DMS 273 (cell line): ENCODE measurements at regions not wholly inside any gene's neighbourhood (a gene's known extent, or its start where the extent isn't known, plus 50 kb on each side); places are given as distances from the start of the nearest gene placed in this dataset.
"Not testable (repeated sequence)": the region's sequence is repeated elsewhere in the genome, so short reads cannot be mapped to it uniquely, and the experiment has no call there.

Experiments used
- DNase-seq: peaks from one replicate; lab custom pipeline; 2025; ENCODE audit not compliant: unreplicated experiment; lab: John Stamatoyannopoulos, UW

- peak; percentile 62 for DNase-seq
Measured at GRCh38 chr14:51443195-51444018, 203.4 kb downstream of the TMX1 start.

DNA sequence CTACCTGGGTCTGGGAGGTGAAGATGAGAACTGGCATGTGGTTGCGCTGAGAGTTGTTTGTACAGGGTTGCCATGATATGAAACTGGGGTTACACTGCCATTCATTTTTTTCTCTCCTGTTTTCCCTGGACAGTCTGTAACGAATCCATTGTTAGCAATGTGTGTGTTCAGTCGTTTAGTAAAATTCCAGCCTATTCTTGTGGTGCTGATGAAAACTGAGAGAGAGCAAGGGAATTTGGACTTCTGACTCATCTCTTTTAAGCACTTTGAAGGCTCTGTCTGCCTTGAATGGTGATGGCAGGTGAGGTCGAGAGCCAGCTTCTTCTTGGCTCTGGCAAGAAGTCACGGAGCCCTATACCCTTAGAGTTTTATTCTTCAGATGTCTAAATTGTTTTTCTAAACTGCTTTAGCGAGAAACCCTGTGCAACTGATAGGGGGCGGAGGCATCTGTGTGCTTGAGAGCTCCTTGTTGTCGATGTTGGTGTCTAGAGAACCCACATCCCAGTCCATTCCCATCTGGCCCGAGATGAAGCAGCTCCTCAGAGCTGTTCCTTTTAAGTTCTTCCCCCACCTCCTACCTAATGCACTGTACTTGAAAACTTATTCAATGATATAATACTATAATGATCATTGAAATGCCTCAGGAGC, 204.4 kb downstream of the TMX1 start:
- no peak for DNase-seq

- DNase-seq, result no peak
Measured at GRCh38 chr14:51445001-51445390, 204.9 kb downstream of the TMX1 start.

GRCh38 chr14:51446771-51447170, 204.9 kb upstream of the FRMD6 start:
- DNase-seq, result no peak

- DNase-seq, result peak; percentile 93
Measured at GRCh38 chr14:51447411-51447810, 204.3 kb upstream of the FRMD6 start.

DNA sequence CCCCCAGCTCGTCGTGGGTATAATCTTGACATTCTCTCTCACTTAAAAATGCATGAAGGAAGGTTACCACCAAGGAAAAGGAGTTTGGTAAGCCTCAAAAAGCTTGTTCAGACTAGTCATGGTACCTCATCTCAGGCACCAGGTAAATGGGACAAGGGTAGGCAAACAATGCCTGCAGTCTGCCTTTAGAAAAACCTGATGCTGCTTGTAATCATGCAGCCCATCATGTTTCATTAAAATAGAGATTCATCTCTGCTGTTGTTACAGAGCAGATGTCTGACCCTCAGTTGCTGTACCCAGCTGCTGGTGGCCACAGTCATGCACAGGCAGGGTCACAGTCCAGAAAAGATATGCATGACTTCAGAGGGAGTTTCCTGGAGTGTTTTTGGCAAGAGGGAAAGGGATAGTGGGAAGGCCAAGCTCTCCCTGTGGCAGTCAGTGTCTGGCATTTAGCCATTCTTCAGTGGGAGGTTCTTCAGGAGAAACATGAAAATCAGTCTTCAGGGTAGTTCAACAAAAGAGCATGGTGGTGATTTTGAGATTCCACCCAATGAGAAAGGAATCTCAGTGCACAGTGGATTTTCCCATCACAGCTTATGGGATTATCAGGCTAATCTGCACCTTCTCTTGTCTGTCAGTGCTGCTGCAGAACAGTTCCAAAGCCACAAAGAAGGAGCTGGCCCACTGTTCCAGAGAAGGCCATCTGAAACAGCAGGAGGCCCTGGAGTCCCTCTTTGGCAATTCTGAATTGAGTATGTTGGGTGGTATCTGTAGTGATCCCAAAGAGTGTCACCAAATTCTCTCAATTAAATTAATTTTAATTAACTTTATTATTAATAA, 202.7 kb upstream of the FRMD6 start:
- DNase-seq, result peak; percentile 75

DNA sequence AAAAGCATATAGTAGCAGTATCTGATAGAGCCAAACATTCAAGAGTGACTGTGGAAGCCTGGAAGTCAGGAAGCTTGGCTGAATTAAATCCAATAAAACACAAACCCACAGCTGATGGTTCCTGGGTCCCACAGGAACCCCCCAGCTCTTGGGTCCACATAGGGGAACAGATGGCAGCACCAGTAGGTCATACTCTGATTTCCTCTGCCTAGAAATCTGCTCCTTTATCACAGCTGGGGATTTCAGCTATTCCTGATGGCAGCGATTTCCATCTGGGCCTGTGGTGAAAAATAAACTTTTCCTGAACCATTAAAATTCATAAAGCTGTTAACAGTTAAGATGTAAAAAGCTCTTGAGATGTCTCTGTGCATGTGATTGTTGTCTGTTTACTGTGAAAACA, 202.0 kb upstream of the FRMD6 start:
- DNase-seq, result peak; percentile 95

DNA sequence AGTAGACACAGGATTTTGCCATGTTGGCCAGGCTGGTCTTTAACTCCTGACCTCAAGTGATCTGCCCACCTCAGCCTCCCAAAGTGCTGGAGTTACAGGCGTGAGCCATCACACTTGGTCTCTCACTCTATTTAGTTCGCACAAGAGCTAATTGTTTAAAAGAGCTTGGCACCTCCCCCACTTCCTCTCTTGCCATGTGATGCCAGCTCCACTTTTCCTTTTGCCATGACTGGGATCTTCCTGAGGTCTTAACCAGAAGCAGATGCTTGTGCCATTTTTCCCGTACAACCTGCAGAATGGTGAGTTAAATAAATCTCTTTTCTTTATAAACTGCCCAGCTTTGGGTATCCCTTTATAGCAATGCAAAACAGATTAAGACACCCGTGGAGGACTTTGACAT, 200.1 kb upstream of the FRMD6 start:
- no peak for DNase-seq

GRCh38 chr14:51453869-51454268, 197.8 kb upstream of the FRMD6 start:
- DNase-seq, result peak; percentile 80

DNA sequence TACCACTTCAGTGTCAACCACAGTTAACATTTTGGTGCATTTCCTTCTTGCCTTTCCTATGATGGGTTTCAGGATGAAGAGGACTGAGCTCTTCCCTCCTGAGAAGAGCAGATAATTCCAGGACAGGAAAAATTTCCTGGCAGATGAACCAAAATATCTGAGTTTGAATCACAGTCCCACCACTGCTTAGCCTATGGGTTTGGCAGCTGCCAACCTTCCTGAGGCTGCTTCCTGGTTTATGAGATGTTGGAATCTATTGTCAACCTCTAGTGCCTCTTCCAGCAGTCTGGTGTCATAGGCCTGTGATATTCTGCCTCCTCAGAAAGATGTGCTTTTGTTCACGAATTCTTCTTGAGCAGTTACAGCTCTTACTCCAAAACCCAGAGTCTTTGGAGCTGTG, 197.4 kb upstream of the FRMD6 start:
- DNase-seq, result peak; percentile 39

DNA sequence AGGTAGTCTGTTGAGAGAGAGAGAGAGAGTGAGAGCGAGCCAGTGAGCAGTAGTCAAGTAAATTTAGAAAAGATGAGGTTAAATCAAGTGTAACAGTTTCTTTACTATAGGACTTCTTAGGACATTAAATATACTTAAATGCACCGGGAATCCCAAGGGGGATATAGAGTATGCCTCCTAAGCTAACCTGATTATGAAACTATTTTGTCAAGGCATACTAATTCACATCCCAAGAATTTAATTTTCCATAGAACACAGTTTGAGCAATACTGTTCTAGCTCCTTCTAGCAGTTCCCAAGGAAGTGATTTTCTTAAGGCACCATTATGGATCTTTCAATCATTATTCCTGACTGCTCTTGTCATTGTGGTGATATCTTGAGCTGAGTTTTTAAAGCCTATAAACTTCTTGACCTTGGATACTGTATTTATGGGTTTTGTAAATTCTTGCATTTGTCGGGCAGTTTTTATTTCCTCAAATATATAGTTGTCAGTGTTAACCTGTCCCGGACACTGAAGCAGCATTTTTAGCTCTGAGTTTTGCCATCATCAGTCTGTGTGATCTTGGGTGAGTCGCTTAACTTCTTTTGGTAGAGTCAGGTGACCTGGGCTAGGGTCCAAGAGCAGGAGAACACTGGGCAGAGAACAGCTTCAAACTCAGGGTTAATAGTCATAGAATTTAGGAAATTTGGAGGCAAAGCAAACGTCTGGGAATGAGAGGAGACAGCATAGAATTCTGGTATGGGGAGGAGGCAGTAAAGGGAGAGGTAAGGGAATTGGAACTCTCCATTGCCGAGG, 196.5 kb upstream of the FRMD6 start:
- no peak for DNase-seq

DNA sequence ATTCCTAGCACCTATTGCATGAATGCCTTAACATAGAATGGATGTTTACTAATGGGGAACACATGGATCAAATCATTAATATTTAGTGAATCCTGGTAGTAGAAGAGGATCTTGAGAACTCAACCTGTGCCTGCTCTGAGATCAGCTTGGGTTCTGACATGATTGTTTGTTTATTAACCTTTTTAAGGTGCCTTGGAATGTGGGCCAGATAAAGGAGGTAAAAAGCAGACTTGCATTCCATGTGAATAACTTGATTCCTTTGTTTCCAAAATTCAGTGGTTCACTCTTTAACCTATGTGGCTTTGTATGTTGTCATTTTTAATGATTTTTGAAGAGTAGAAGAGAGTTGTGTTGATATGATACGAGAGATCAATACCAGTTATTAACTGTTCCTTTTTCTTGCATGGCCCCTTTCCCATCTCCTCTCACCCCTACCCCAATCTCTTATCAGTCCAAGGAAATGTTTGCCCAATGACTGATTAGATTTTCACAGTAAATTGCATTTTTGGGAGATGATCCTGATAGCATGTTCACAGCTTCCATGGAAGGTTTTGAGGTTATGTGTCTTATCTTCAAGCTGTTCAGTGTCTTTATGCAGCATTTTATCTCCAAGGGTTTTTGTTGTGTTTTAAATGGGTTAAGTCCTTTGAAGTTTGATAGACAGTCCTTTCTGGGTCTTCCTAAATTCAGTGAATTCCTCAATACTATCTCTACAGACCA, 193.7 kb upstream of the FRMD6 start:
- no peak for DNase-seq

GRCh38 chr14:51458563-51458955, 193.2 kb upstream of the FRMD6 start:
- no peak for DNase-seq

GRCh38 chr14:51460011-51460410, 191.7 kb upstream of the FRMD6 start:
- peak; percentile 45 for DNase-seq

DNA sequence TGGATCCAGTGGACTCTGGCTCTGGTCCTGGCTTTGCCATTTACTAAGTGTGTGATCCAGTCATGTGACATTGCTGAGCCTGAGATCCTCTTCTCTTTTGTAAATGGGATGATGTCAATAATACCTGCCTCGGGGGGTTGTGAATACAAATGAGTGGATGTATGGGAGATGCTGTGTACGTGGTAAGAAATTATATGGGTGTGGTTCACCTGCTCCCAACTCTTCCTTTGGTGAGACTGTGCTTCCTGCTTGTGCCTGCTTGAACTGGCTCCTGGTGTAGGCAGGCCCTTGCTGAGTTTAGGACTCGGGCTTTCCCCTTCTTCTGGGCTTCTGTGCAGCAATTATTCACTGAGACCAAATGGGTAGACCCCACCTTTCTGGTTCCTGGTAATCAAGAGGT, 189.5 kb upstream of the FRMD6 start:
- no peak for DNase-seq

- no peak for DNase-seq
Measured at GRCh38 chr14:51462706-51463105, 189.0 kb upstream of the FRMD6 start.

GRCh38 chr14:51463461-51463860, 188.2 kb upstream of the FRMD6 start:
- DNase-seq, result no peak

GRCh38 chr14:51464411-51464810, 187.3 kb upstream of the FRMD6 start:
- no peak for DNase-seq

GRCh38 chr14:51465486-51465885, 186.2 kb upstream of the FRMD6 start:
- no peak for DNase-seq

DNA sequence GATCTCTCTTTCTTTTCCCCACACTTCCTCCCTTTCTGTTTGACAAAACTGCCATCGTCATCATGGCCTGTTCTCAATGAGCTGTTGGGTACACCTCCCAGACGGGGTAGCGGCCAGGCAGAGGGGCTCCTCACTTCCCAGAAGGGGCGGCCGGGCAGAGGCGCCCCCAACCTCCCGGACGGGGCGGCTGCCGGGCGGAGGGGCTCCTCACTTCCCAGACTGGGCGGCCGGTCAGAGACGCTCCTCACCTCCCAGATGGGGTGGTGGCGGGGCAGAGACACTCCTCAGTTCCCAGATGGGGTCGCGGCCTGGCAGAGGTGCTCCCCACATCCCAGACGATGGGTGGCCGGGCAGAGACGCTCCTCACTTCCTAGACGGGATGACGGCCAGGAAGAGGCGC, 184.3 kb upstream of the FRMD6 start:
- DNase-seq, result not testable (repeated sequence)
